A549 (cell line): ENCODE measurements at regions not wholly inside any gene's neighbourhood (a gene's known extent, or its start where the extent isn't known, plus 50 kb on each side); places are given as distances from the start of the nearest gene placed in this dataset.
A peak's percentile ranks its signal among the peaks of the same experiment; 100 is the strongest.

ENCODE experiments used
- ATAC-seq, 2 experiments: fragments of 200-7000 bp in 1 of 2; fragments of >200 bp in 1 of 2; cut with Nextera tagmentation in 1 of 2; cut with Tn5 transposase in 1 of 2; 3 replicates each; pipeline versions ENCODE4 v1.8.0 to v1.9.1; 2018 to 2020; ENCODE audit warnings: mild to moderate bottlenecking in 1 of 2, moderate library complexity in 1 of 2
- CTCF ChIA-PET: fragments of 300-600 bp; sonication (Branson Sonifier 250); formaldehyde crosslinking; extraction: SDS; loops from one replicate; lab custom pipeline; 2021; ENCODE audit warnings: antibody characterized with exemption, inconsistent platforms; lab: Yijun Ruan, JAX
- POLR2A ChIA-PET: fragments of 350-600 bp; formaldehyde crosslinking; extraction: SDS; loops from one replicate; lab custom pipeline; 2021; ENCODE audit warnings: antibody characterized with exemption, inconsistent platforms; lab: Yijun Ruan, JAX
- DNase-seq, 2 experiments: peaks; one replicate each; pipeline versions ENCODE4 v3.0.0 to v3.0.0-alpha.2; 2011 to 2016; ENCODE audit warnings: low read depth in 1 of 2, low spot score in 1 of 2
- FAIRE-seq: peaks from 2 replicates; lab custom pipeline; 2011; peaks lifted over from hg19 to GRCh38; lab: Jason Lieb, UNC
- H3K27ac ChIP-seq, 2 experiments: fragments of >200 bp; sonication (Bioruptor Twin); formaldehyde crosslinking; 3 replicates each; pipeline ENCODE4 v1.5.1; 2016 to 2017
- H3K4me1 ChIP-seq: fragments of >200 bp; sonication (Bioruptor Twin); formaldehyde crosslinking; 3 replicates; pipeline ENCODE4 v1.6.1; 2016
- H3K4me2 ChIP-seq: fragments of >200 bp; sonication (Bioruptor Twin); formaldehyde crosslinking; 3 replicates; pipeline ENCODE4 v1.6.1; 2016
- H3K4me3 ChIP-seq: fragments of >200 bp; sonication (Bioruptor Twin); formaldehyde crosslinking; 3 replicates; pipeline ENCODE4 v1.5.1; 2016
- H3K9me3 ChIP-seq: fragments of >200 bp; sonication (Bioruptor Twin); formaldehyde crosslinking; 3 replicates; pipeline ENCODE4 v1.6.1; 2016
- CBX8 ChIP-seq: fragments of 200-600 bp; sonication (generic); IDR thresholded peaks from 2 replicates; pipeline ENCODE4 v1.6.1; 2016
- E2F6 ChIP-seq: IDR thresholded peaks from 2 replicates; pipeline ENCODE4 v1.6.1; 2012; ENCODE audit warnings: low read depth, borderline replicate concordance
- EHF ChIP-seq: fragments of 250-450 bp; sonication (Bioruptor Pico); IDR thresholded peaks from 2 replicates; pipeline ENCODE4 v1.5.0; 2020; ENCODE audit warnings: mild to moderate bottlenecking
- HDAC2 ChIP-seq: fragments of 200-600 bp; sonication (generic); IDR thresholded peaks from 2 replicates; pipeline ENCODE4 v1.6.1; 2016
- HEYL ChIP-seq: fragments of 250-450 bp; sonication (Bioruptor Pico); IDR thresholded peaks from 2 replicates; pipeline ENCODE4 v1.8.0; 2021; ENCODE audit warnings: mild to moderate bottlenecking, moderate library complexity
- HMGXB4 ChIP-seq: fragments of 250-450 bp; sonication (Bioruptor Pico); IDR thresholded peaks from 2 replicates; pipeline ENCODE4 v1.5.0; 2021; ENCODE audit warnings: mild to moderate bottlenecking, moderate library complexity, borderline replicate concordance
- HOXB5 ChIP-seq: fragments of 250-450 bp; sonication (Bioruptor Pico); IDR thresholded peaks from 2 replicates; pipeline ENCODE4 v1.5.0; 2020; ENCODE audit warnings: mild to moderate bottlenecking, moderate library complexity
- JUNB ChIP-seq: fragments of >200 bp; sonication (Bioruptor Twin); formaldehyde crosslinking; IDR thresholded peaks from 2 replicates; pipeline ENCODE4 v1.6.1; 2016
- KDM1A ChIP-seq: fragments of 200-600 bp; sonication (generic); IDR thresholded peaks from 2 replicates; pipeline ENCODE4 v1.6.1; 2016; ENCODE audit warnings: low read depth, mild to moderate bottlenecking
- MAFK ChIP-seq: fragments of 450-650 bp; IDR thresholded peaks from 2 replicates; pipeline ENCODE4 v1.6.1; 2014; ENCODE audit not compliant: partially characterized antibody
- MYC ChIP-seq: IDR thresholded peaks from 2 replicates; pipeline ENCODE4 v1.6.1; 2012; ENCODE audit warnings: mild to moderate bottlenecking, inconsistent platforms, low read length, improper control_type of control experiment, borderline replicate concordance
- NFE2L2 ChIP-seq: fragments of 150-350 bp; conservative IDR thresholded peaks from 2 replicates; pipeline ENCODE4 v1.6.1; 2014; ENCODE audit warnings: low read length
- NR3C1 ChIP-seq: fragments of >200 bp; sonication (Bioruptor Twin); formaldehyde crosslinking; IDR thresholded peaks from 3 replicates; pipeline ENCODE4 v1.6.1; 2017
- POLR2A ChIP-seq: IDR thresholded peaks from 2 replicates; pipeline ENCODE4 v1.6.1; 2012; ENCODE audit warnings: mild to moderate bottlenecking, low read length
- RAD21 ChIP-seq, 2 experiments: fragments of >200 bp in 1 of 2; sonication (Bioruptor Twin) in 1 of 2; formaldehyde crosslinking in 1 of 2; IDR thresholded peaks in 1 of 2; conservative IDR thresholded peaks in 1 of 2; 2 replicates in 1 of 2; 3 replicates in 1 of 2; pipeline ENCODE4 v1.6.1; 2012 to 2018; ENCODE audit warnings: inconsistent platforms in 1 of 2
- SMC3 ChIP-seq: fragments of >200 bp; sonication (Bioruptor Twin); formaldehyde crosslinking; IDR thresholded peaks from 3 replicates; pipeline ENCODE4 v1.6.1; 2018; ENCODE audit warnings: inconsistent platforms
- ZFP36 ChIP-seq: fragments of 450-650 bp; IDR thresholded peaks from 2 replicates; pipeline ENCODE4 v1.6.1; 2014; ENCODE audit warnings: borderline replicate concordance; ENCODE audit not compliant: partially characterized antibody
- WGBS: methylation state at CpG from one replicate; pipeline ENCODE4 v1.1.6; 2017; ENCODE audit errors: missing lambda C conversion rate; 5-methylcytosine and 5-hydroxymethylcytosine counted together

- no peaks in the 10 kb centered on the region for H3K4me1 ChIP-seq
- no peak overlapping the region for H3K27ac ChIP-seq
- DNase-seq (no peak), ATAC-seq (no peak), FAIRE-seq (no peak)
- no peak overlapping the region for H3K4me3 ChIP-seq
- ChIA-PET CTCF (no interaction called here), POLR2A (no interaction called here)
- TF ChIP-seq HMGXB4 (CRISPR knock-in tag) (no peak), HDAC2 (no peak), HOXB5 (CRISPR knock-in tag) (no peak), E2F6 (no peak), MYC (no peak), ZFP36 (no peak), EHF (CRISPR knock-in tag) (no peak), MAFK (peak; percentile 66), NR3C1 (no peak), HEYL (no peak), NFE2L2 (0 out of 2 replicates have a peak, but pooled peaks have one; percentile 32)
- 0 out of 3 replicates have a peak, but pooled peaks cover 2% of the 10 kb centered on the region for H3K9me3 ChIP-seq
- H3K4me2 ChIP-seq = no peak overlapping the region
- 41% methylated on average over 3 of the region's 3 CpGs for WGBS
These were observed 1409.5 kb downstream of the AACS start for GRCh38 chr12:126474703-126475102.

GRCh38 chr12:126480451-126480850, 1415.2 kb downstream of the AACS start:
- no peak overlapping the region for H3K4me3 ChIP-seq
- CTCF ChIA-PET = no interaction called here
- no peaks in the 10 kb centered on the region for H3K9me3 ChIP-seq
- no peak for TF ChIP-seq HEYL
- TF ChIP-seq ZFP36 = no peak
- no peak for TF ChIP-seq CBX8
- no peak for TF ChIP-seq SMC3
- DNase-seq (no peak), ATAC-seq (no peak), FAIRE-seq (no peak)
- no peak overlapping the region for H3K27ac ChIP-seq
- H3K4me1 ChIP-seq = no peaks in the 10 kb centered on the region
- no peak overlapping the region for H3K4me2 ChIP-seq
- POLR2A ChIA-PET = no interaction called here
- WGBS = 25% methylated on average over 10 of the region's 10 CpGs

GRCh38 chr12:126481688-126482087, 1416.5 kb downstream of the AACS start:
- no peak for FAIRE-seq
- H3K9me3 ChIP-seq = no peaks in the 10 kb centered on the region
- H3K4me2 ChIP-seq = no peak overlapping the region
- POLR2A ChIA-PET = no interaction called here
- TF ChIP-seq RAD21 (conservative IDR thresholded peaks at IDR 0.05 in 1 of 2, IDR thresholded peaks at IDR 0.05 in 1 of 2) (no peak), POLR2A (no peak), KDM1A (no peak)
- TF ChIP-seq, all 56 proteins: peak for 0
- WGBS = 8% methylated on average over 6 of the region's 6 CpGs
- Histone ChIP-seq H3K27ac (no peak overlapping the region), H3K4me1 (no peaks in the 10 kb centered on the region), H3K4me3 (no peak overlapping the region)
- ATAC-seq (no peak), DNase-seq (no peak)
- CTCF ChIA-PET = no interaction called here

GRCh38 chr12:126482238-126482889, 1417.1 kb downstream of the AACS start:
- H3K27ac ChIP-seq = no peak overlapping the region
- FAIRE-seq = no peak
- no peak for TF ChIP-seq JUNB
- H3K4me2 ChIP-seq = no peak overlapping the region
- no peak overlapping the region for H3K4me3 ChIP-seq
- CTCF ChIA-PET = no interaction called here
- POLR2A ChIA-PET = no interaction called here
- H3K9me3 ChIP-seq = no peaks in the 10 kb centered on the region
- no peak for ATAC-seq
- H3K4me1 ChIP-seq = no peaks in the 10 kb centered on the region
- no peak for DNase-seq
- 0% methylated on average over 2 of the region's 2 CpGs for WGBS
